OCI-LY7 (cell line): ENCODE measurements at regions not wholly inside any gene's neighbourhood (a gene's known extent, or its start where the extent isn't known, plus 50 kb on each side); places are given as distances from the start of the nearest gene placed in this dataset.

Experiments used
- CTCF ChIP-seq: fragments of 200-600 bp; sonication (generic); conservative IDR thresholded peaks from 2 replicates; pipeline ENCODE4 v1.5.1; 2014; ENCODE audit warnings: mild to moderate bottlenecking, antibody characterized with exemption, low read length, moderate library complexity, mixed read lengths
- EZH2phosphoT487 ChIP-seq: fragments of 200-600 bp; sonication (generic); IDR thresholded peaks from 2 replicates; pipeline ENCODE4 v1.6.1; 2018; ENCODE audit warnings: low read depth, borderline replicate concordance, mild to moderate bottlenecking, mixed run types, antibody characterized with exemption, low read length, moderate library complexity, mixed read lengths

DNA sequence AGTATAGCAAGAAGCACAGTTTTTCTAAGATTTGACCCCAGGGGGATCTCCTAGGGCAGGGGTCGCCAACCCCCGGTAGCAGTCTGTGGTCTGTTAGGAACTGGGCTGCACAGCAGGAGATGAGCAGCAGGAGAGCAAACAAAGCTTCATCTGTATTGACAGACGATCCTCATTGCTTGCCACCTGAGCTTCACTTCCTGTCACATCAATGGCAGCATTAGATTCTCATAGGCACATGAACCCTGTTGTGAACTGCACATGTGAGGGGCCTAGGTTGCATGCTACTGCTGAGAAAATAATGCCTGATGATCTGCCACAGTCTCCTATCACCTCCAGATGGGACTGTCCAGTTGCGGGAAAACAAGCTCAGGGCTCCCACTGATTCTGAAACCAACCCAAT is 136.2 kb downstream of the RGPD3 start:
- TF ChIP-seq EZH2phosphoT487 (no peak), CTCF (no peak)
